NCI-H526 (cell line): ENCODE measurements at regions not wholly inside any gene's neighbourhood (a gene's known extent, or its start where the extent isn't known, plus 50 kb on each side); places are given as distances from the start of the nearest gene placed in this dataset.
"Not testable (repeated sequence)": the region's sequence is repeated elsewhere in the genome, so short reads cannot be mapped to it uniquely, and the experiment has no call there.

ENCODE experiments used
- DNase-seq, 2 experiments: peaks; one replicate each; lab custom pipeline; 2025; lab: John Stamatoyannopoulos, UW

- not testable (repeated sequence) for DNase-seq
Observed at GRCh38 chr2:87315183-87315902, 293.7 kb upstream of the PLGLB1 start.

GRCh38 chr2:87317193-87317592 lies 295.5 kb upstream of the PLGLB1 start:
- not testable (repeated sequence) for DNase-seq

- DNase-seq = not testable (repeated sequence)
Observed at GRCh38 chr2:87318814-87319491, 297.3 kb upstream of the PLGLB1 start.

- not testable (repeated sequence) for DNase-seq
Observed at GRCh38 chr2:87319705-87320104, 298.1 kb upstream of the PLGLB1 start.

- DNase-seq = not testable (repeated sequence)
Observed at GRCh38 chr2:87321201-87321600, 299.6 kb upstream of the PLGLB1 start.

GRCh38 chr2:87324335-87325041 lies 302.8 kb upstream of the PLGLB1 start:
- not testable (repeated sequence) for DNase-seq

GRCh38 chr2:87325042-87325910 lies 303.6 kb upstream of the PLGLB1 start:
- DNase-seq = not testable (repeated sequence)

GRCh38 chr2:87325911-87326294 lies 304.3 kb upstream of the PLGLB1 start:
- not testable (repeated sequence) for DNase-seq

GRCh38 chr2:87326754-87327153 lies 305.1 kb upstream of the PLGLB1 start:
- DNase-seq = not testable (repeated sequence)

GRCh38 chr2:87327648-87328371 lies 306.2 kb upstream of the PLGLB1 start:
- not testable (repeated sequence) for DNase-seq

- DNase-seq = not testable (repeated sequence)
Observed at GRCh38 chr2:87329529-87329928, 307.9 kb upstream of the PLGLB1 start.

- DNase-seq = not testable (repeated sequence)
Observed at GRCh38 chr2:87330486-87330885, 308.8 kb upstream of the PLGLB1 start.

GRCh38 chr2:87331940-87332583 lies 310.4 kb upstream of the PLGLB1 start:
- DNase-seq = not testable (repeated sequence)

GRCh38 chr2:87334888-87335287 lies 313.2 kb upstream of the PLGLB1 start:
- DNase-seq = not testable (repeated sequence)

- not testable (repeated sequence) for DNase-seq
Observed at GRCh38 chr2:87338998-87339397, 317.4 kb upstream of the PLGLB1 start.

GRCh38 chr2:87341601-87342014 lies 320.0 kb upstream of the PLGLB1 start:
- DNase-seq = not testable (repeated sequence)

GRCh38 chr2:87342175-87342574 lies 320.5 kb upstream of the PLGLB1 start:
- DNase-seq = not testable (repeated sequence)

GRCh38 chr2:87343347-87343746 lies 321.7 kb upstream of the PLGLB1 start:
- not testable (repeated sequence) for DNase-seq

GRCh38 chr2:87345283-87345682 lies 323.6 kb upstream of the PLGLB1 start:
- DNase-seq = not testable (repeated sequence)

- DNase-seq = not testable (repeated sequence)
Observed at GRCh38 chr2:87348556-87348955, 326.9 kb upstream of the PLGLB1 start.
